GM12872 (cell line): ENCODE measurements at regions not wholly inside any gene's neighbourhood (a gene's known extent, or its start where the extent isn't known, plus 50 kb on each side); places are given as distances from the start of the nearest gene placed in this dataset.

Source experiments
- CTCF ChIP-seq: IDR thresholded peaks from 3 replicates; pipeline ENCODE4 v1.5.1; 2011; ENCODE audit warnings: low read depth, mild to moderate bottlenecking, low read length, moderate library complexity; ENCODE audit not compliant: insufficient read depth

- TF ChIP-seq CTCF: no peak
These were observed 238.5 kb downstream of the PTGER3 start for GRCh38 chr1:70809069-70809468.

DNA sequence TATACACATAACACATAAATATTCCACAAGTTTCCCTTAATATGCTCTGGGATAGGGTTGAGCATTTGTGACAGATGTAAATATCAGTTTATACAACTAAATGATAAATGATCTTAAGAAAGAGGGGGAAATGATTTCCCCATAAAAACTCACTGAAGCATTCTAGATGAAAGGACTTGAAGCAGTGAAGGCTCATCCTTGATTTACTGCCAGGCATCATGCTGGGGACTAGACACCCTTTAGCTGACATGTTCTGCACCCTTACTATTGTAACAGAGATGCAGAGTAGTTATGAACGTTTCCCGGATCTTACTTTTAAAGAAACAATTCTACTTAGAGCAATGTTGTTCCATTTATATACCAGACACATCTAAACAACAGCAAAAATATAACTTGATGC, 235.8 kb downstream of the PTGER3 start:
- no peak for TF ChIP-seq CTCF

GRCh38 chr1:70812442-70813109, 235.0 kb downstream of the PTGER3 start:
- TF ChIP-seq CTCF: no peak

GRCh38 chr1:70818401-70818800, 229.2 kb downstream of the PTGER3 start:
- no peak for TF ChIP-seq CTCF

- no peak for TF ChIP-seq CTCF
These were observed 228.4 kb downstream of the PTGER3 start for GRCh38 chr1:70819231-70819630.

GRCh38 chr1:70819785-70820184, 227.8 kb downstream of the PTGER3 start:
- TF ChIP-seq CTCF: no peak

DNA sequence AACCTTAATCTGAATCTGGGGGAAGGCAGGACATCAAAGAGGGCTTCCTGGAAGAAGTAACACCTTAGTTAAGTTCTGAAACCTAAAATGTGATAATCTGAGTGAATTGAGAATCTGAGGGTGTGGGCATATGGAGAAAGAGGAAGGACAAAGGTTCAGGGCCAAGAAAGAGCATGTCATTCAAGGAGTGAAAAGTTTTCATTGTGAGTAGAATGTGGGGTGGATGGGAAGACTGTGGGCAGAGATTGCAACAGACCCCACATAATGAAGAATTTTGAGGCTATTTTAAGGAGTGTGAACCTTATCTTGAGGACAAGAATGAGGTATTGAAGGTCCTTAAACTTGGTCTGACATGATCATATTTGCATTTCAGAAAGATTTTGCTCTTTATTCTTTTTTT, 227.2 kb downstream of the PTGER3 start:
- no peak for TF ChIP-seq CTCF
